ENCODE measurements at regions not wholly inside any gene's neighbourhood (a gene's known extent, or its start where the extent isn't known, plus 50 kb on each side); places are given as distances from the start of the nearest gene placed in this dataset.
A peak's percentile ranks its signal among the peaks of the same experiment; 100 is the strongest.

- BruUV-seq (replicated peaks): no TSS peak
- Histone ChIP-seq H3K27ac (ENCODE audit: low read length) (no peak overlapping the region), H3K36me3 (ENCODE audit: control insufficient read depth, insufficient read depth, low read length) (no peaks in the 10 kb centered on the region), H3K9me3 (ENCODE audit: control insufficient read depth, insufficient read depth, low read depth, low read length) (no peaks in the 10 kb centered on the region), H3K4me1 (ENCODE audit: control insufficient read depth, insufficient read depth, low read length) (no peaks in the 10 kb centered on the region), H3K27me3 (ENCODE audit: control insufficient read depth, insufficient read depth, low read length) (no peaks in the 10 kb centered on the region), H3K4me3 (ENCODE audit: low read depth in 2 of 2, low read length in 2 of 2) (no peak overlapping the region)
- intact Hi-C loops (cut with micrococcal nuclease; ENCODE audit: unreplicated experiment) (no loop called here), in situ Hi-C loops (cut with HindIII; ENCODE audit: low pct_unique_long_range_greater_than_20kb, low sequenced_read_pairs) (no loop called here)
- TF ChIP-seq, protein P1, sequence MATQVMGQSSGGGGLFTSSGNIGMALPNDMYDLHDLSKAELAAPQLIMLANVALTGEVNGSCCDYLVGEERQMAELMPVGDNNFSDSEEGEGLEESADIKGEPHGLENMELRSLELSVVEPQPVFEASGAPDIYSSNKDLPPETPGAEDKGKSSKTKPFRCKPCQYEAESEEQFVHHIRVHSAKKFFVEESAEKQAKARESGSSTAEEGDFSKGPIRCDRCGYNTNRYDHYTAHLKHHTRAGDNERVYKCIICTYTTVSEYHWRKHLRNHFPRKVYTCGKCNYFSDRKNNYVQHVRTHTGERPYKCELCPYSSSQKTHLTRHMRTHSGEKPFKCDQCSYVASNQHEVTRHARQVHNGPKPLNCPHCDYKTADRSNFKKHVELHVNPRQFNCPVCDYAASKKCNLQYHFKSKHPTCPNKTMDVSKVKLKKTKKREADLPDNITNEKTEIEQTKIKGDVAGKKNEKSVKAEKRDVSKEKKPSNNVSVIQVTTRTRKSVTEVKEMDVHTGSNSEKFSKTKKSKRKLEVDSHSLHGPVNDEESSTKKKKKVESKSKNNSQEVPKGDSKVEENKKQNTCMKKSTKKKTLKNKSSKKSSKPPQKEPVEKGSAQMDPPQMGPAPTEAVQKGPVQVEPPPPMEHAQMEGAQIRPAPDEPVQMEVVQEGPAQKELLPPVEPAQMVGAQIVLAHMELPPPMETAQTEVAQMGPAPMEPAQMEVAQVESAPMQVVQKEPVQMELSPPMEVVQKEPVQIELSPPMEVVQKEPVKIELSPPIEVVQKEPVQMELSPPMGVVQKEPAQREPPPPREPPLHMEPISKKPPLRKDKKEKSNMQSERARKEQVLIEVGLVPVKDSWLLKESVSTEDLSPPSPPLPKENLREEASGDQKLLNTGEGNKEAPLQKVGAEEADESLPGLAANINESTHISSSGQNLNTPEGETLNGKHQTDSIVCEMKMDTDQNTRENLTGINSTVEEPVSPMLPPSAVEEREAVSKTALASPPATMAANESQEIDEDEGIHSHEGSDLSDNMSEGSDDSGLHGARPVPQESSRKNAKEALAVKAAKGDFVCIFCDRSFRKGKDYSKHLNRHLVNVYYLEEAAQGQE (IDR thresholded peaks at IDR 0.05; ENCODE audit: insufficient read depth in 1 of 2, low read depth in 2 of 2, low read length in 1 of 2): no peak
- no peak for TF ChIP-seq SIN3A (IDR thresholded peaks at IDR 0.05; ENCODE audit: borderline replicate concordance, insufficient read depth, low read depth, low read length)
- TF ChIP-seq POLR2AphosphoS5 (IDR thresholded peaks at IDR 0.05; ENCODE audit: low read depth, low read length): no peak
- TF ChIP-seq, protein P2, sequence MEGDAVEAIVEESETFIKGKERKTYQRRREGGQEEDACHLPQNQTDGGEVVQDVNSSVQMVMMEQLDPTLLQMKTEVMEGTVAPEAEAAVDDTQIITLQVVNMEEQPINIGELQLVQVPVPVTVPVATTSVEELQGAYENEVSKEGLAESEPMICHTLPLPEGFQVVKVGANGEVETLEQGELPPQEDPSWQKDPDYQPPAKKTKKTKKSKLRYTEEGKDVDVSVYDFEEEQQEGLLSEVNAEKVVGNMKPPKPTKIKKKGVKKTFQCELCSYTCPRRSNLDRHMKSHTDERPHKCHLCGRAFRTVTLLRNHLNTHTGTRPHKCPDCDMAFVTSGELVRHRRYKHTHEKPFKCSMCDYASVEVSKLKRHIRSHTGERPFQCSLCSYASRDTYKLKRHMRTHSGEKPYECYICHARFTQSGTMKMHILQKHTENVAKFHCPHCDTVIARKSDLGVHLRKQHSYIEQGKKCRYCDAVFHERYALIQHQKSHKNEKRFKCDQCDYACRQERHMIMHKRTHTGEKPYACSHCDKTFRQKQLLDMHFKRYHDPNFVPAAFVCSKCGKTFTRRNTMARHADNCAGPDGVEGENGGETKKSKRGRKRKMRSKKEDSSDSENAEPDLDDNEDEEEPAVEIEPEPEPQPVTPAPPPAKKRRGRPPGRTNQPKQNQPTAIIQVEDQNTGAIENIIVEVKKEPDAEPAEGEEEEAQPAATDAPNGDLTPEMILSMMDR (IDR thresholded peaks at IDR 0.05): no peak
- TF ChIP-seq TCF7L2 (IDR thresholded peaks at IDR 0.05; ENCODE audit: low read depth, low read length): no peak
- ChIA-PET CTCF (no interaction called here), POLR2A (no interaction called here)
- ATAC-seq: peak; percentile 96
- DNase-seq (ENCODE audit: low read depth, low spot score): peak; percentile 24
Measured at GRCh38 chr4:133865612-133866327, 335.8 kb downstream of the PABPC4L start.

GRCh38 chr4:133863153-133863552, 338.4 kb downstream of the PABPC4L start:
- intact Hi-C loops (cut with micrococcal nuclease; ENCODE audit: unreplicated experiment): no loop called here

More at GRCh38 chr4:133863153-133863552, 338.4 kb downstream of the PABPC4L start:
- in situ Hi-C loops (cut with HindIII; ENCODE audit: low pct_unique_long_range_greater_than_20kb, low sequenced_read_pairs): no loop called here
- H3K4me1 ChIP-seq (ENCODE audit: control insufficient read depth, insufficient read depth, low read length): no peaks in the 10 kb centered on the region
- no peak overlapping the region for H3K27ac ChIP-seq (ENCODE audit: low read length)
- no peak overlapping the region for H3K4me3 ChIP-seq (ENCODE audit: low read depth in 2 of 2, low read length in 2 of 2)
- ChIA-PET CTCF (no interaction called here), POLR2A (no interaction called here)
- H3K9me3 ChIP-seq (ENCODE audit: control insufficient read depth, insufficient read depth, low read depth, low read length): no peaks in the 10 kb centered on the region
- H3K36me3 ChIP-seq (ENCODE audit: control insufficient read depth, insufficient read depth, low read length): no peaks in the 10 kb centered on the region
- no peak for DNase-seq (ENCODE audit: low read depth, low spot score)
- ATAC-seq: no peak
- TF ChIP-seq, protein P2 (IDR thresholded peaks at IDR 0.05): no peak
- TF ChIP-seq, protein P1 (IDR thresholded peaks at IDR 0.05; ENCODE audit: insufficient read depth in 1 of 2, low read depth in 2 of 2, low read length in 1 of 2): no peak
- no peak for TF ChIP-seq SIN3A (IDR thresholded peaks at IDR 0.05; ENCODE audit: borderline replicate concordance, insufficient read depth, low read depth, low read length)
- no peak for TF ChIP-seq POLR2AphosphoS5 (IDR thresholded peaks at IDR 0.05; ENCODE audit: low read depth, low read length)
- no peak for TF ChIP-seq TCF7L2 (IDR thresholded peaks at IDR 0.05; ENCODE audit: low read depth, low read length)
- no peaks in the 10 kb centered on the region for H3K27me3 ChIP-seq (ENCODE audit: control insufficient read depth, insufficient read depth, low read length)
- no TSS peak for BruUV-seq (replicated peaks)

All from Panc1 (cell line).